Epithelial cell of esophagus (primary cell): ENCODE measurements at regions not wholly inside any gene's neighbourhood (a gene's known extent, or its start where the extent isn't known, plus 50 kb on each side); places are given as distances from the start of the nearest gene placed in this dataset.
"Not testable (repeated sequence)": the region's sequence is repeated elsewhere in the genome, so short reads cannot be mapped to it uniquely, and the experiment has no call there.

ENCODE experiments used
- DNase-seq: peaks from one replicate; pipeline ENCODE4 v3.0.0; 2010; ENCODE audit warnings: low read depth
- H3K4me3 ChIP-seq: 2 replicates; pipeline ENCODE4 v1.5.1; 2011; ENCODE audit warnings: mild to moderate bottlenecking, low read length, control low read depth
- CTCF ChIP-seq: IDR thresholded peaks from 2 replicates; pipeline ENCODE4 v1.5.1; 2011; ENCODE audit warnings: low read depth, mild to moderate bottlenecking, low read length, control low read depth, inconsistent platforms; ENCODE audit not compliant: insufficient read depth; ENCODE audit errors: missing control alignments

DNA sequence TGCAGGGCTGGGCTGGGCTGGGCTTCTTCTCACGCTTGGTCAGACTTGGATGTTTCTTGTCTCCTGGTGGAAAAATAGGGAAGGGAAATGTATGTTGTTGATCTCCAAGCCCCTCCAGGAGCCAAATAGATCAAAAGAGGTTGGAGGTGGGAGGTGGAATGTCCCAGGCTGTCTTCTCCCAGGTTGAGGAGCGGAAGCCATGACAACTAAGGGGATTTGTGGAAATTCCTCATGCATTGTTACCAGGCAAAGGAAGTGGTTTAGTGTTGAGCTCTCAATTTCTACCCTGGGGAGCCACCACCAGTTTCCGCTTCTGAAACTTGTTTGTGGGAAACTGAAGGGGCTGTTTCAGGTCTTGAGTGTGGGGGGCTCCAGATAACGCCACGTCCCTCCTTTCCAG lies 79.0 kb downstream of the SPRY4 start:
- DNase-seq: peak; percentile 25
- H3K4me3 ChIP-seq: no peak overlapping the region

GRCh38 chr5:142244440-142244839 lies 80.4 kb downstream of the SPRY4 start:
- no peak for DNase-seq
- no peak overlapping the region for H3K4me3 ChIP-seq
- no peak for TF ChIP-seq CTCF

More for the DNA sequence above, 79.0 kb downstream of the SPRY4 start:
- TF ChIP-seq CTCF: no peak

DNA sequence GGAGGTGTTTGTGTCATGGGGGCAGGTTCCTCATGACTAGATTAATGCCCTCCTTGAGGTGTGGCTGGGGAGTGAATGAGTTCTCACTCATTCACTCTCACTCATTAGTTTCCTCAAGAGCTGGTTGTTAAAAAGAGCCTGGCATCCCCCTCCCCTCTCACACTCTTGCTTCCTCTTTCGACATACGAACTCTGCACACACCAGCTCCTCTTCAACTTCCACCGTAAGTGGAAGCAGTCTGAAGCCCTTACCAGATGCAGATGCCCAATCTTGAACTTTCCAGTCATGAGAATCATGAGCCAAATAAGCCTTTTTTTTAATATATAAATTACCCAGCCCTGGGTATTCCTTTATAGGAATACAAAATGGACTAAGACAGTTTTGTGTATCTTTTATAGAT lies 82.5 kb downstream of the SPRY4 start:
- no peak for TF ChIP-seq CTCF
- no peak overlapping the region for H3K4me3 ChIP-seq
- DNase-seq: no peak

DNA sequence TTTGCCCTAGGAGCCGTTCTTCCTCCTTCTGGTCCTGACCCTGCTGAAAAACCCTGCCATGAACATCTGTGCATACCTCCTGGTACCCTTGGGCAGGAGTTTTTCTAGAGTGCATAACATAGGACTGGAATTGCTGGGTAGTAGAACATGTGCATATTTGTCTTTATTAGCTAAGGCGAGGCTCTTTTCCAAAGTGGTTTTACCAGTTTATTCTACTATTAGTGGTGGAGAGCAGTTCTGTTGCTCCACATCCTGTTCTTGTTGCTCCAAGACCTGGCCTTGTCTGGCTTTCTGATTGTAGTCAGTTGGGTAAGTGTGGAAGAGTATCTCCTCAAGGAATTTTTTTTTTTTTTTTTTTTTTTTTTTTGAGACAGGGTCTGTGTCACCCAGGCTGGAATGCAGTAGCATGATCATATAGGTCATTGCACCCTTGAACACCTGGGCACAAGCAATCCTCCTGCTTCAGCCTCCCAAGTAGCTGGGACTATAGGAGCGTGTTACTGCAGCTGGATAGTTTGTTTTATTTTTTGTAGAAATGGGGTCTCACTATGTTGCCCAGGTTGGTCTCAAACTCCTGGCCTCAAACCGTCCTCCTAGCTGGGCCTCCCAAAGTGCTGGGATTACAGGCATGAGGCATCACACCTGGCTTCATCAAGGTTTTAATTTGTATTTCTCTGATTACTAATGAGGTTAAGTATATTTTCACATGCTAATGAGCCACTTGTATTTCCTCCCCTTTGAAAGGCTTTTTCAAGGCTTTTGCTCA lies 85.2 kb downstream of the SPRY4 start:
- H3K4me3 ChIP-seq: no peak overlapping the region
- no peak for TF ChIP-seq CTCF
- peak; percentile 80 for DNase-seq

- TF ChIP-seq CTCF: no peak
- H3K4me3 ChIP-seq: no peak overlapping the region
- no peak for DNase-seq
Observed at GRCh38 chr5:142237707-142238106, 87.1 kb downstream of the SPRY4 start.

DNA sequence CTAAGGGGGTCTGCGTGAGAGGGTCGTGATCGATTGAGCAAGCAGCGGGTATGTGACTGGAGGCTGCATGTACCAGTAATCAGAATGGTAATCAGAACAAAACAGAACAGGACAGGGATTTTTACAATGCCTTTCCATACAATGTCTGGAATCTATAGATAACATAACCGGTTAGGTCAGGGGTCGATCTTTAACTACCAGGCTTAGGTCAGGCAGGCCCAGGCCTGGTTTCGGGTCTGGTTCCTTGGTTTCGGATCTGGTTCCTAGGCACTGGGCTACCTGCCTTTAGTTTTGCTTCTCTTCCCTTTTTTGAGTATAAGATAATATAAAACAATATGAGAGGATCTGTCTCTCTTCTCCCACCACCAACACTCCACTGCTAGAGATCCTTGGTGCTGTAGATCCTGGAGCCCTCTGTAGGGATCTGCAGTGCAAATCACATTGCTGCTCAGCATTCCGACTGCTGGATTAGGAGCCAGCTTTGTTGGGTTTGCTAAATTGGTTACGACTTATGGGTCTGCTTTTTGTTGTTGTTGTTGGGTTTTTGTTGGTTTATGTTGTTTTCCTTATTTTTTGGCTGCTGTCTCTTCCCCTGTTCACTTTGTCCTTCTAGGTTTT lies 88.0 kb downstream of the SPRY4 start:
- DNase-seq, H3K4me3 ChIP-seq: not testable (repeated sequence)

GRCh38 chr5:142235870-142236672 lies 88.8 kb downstream of the SPRY4 start:
- no peak for TF ChIP-seq CTCF
- DNase-seq: no peak
- no peak overlapping the region for H3K4me3 ChIP-seq
